CD4-positive, alpha-beta T cell treated with Interleukin-6 for 4 hours (primary cell): ENCODE measurements at regions not wholly inside any gene's neighbourhood (a gene's known extent, or its start where the extent isn't known, plus 50 kb on each side); places are given as distances from the start of the nearest gene placed in this dataset.

ENCODE experiments used
- DNase-seq: peaks from one replicate; pipeline ENCODE4 v3.0.0-alpha.2; 2020; ENCODE audit warnings: mixed read lengths

DNA sequence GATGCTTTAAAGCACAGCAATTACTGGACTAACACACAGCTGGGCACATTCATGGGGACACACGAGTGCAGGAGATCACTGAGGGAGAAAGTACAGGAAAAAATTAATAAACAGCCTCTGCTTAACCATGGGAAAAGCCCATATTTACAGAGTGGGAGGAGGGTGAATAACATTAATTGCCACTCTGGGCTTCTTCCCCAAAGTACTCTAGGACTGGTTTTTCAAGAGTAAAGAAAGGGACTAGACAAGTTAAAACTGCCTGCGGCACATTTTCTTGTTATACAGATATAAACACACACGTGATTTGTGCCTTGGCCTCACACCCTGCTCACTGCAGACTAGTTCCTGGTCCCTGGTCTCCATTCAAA lies 179.7 kb upstream of the TET2 start:
- DNase-seq: no peak

DNA sequence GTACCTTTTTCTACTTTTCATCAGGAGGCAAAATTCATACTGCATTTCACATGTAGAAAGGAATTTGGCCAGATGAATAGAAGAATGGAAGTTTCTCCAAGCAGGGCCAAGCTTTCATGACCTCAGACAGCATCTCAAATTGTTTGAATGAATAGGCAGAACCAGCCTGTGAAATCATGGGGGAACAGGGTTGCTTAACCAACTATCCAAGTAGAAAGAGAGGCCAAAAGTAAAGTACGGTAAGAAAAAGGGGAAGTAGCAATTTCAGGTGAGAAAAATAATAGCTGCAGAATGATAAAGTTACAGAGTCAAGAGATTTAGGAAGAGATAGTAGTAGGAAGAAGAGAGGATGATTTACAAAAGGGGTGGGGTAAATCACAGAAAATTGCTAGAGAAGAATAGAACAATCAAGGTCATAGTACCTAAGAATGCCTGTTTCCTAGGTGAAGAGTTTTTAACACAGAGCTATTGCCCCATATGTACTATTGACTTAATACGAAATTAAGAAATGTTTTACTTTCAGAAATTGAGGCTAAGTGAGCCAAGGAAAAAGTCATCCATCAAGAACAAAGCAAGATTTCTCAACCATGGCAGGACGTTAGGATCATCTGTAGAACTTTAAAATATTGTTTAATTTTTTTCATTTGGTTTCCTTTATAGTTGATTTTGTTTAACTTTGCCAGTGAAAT lies 177.1 kb upstream of the TET2 start:
- DNase-seq: no peak

DNA sequence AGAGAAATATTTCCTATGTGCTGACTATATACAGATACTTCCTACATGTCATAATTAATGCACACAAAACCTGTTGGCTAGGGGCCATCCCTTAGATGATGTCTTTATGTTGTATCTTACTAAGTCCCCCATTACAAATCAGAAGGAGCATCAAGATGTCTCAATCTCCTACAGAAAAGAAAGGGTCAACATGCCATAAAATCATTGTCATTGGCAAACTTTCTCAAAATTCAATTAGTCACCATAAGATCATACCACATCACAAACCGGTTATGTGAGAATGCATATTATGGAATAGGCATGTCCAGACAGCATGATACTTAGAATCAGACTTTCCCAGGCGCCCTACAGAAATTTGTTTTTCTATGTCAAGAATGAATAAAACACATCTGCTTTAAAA lies 175.2 kb upstream of the TET2 start:
- no peak for DNase-seq

DNA sequence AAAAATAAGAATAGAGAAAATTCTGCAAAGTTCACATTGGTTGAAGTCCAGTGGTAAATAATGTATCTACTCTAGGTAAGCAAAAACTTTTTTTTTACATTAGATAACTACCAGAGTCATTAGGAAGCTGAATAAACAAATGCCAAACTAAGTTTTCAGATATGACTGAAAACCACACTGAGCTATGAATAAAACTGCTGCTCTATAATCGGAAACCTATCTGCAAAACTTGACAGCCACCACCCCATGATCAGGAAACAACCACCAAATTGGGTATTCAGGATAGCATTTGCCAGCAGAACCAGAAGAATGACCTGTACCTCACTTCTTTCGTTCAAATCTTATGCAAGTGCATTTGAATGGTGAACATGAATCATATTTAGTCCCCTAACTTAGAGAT lies 173.0 kb upstream of the TET2 start:
- DNase-seq: no peak

DNA sequence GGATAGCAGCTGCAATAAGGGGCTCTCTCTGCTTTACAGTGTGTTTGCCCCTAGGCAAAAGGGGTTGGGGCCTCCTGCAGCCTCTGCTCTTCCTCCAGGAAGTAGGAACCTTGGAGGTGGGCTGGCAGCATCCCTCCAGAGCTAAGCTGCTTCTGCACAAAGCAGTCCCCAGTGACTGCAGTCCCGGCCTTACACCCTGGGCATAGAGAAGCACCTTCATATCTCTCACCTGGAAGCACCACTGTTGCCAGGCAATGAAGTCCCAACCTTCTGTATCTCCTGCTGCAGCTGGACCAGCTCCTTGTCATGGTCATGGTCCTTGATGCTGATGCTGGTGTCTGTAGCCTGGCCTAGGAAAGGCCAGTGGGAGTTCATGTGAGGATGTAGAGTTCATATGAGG lies 171.1 kb upstream of the TET2 start:
- DNase-seq: no peak

DNA sequence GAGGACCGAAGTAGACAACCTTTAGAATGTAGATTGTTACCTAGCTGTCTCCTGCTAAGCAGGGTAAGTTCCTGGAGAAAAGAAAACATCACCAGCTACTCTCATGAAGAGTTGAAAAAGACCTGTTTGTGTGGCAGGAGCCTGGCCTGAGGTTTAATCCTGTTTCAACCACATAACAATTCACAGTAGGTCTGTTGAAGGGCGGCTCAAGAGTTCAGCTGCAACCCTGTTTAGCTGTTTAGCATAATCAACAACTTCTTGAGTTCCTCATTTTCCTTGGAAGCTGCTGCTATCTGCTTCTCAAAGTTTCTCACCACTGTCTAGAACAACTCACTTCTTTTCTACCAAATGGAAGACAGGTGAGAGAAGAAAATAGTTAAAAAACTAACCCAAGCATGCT lies 170.4 kb upstream of the TET2 start:
- DNase-seq: no peak

DNA sequence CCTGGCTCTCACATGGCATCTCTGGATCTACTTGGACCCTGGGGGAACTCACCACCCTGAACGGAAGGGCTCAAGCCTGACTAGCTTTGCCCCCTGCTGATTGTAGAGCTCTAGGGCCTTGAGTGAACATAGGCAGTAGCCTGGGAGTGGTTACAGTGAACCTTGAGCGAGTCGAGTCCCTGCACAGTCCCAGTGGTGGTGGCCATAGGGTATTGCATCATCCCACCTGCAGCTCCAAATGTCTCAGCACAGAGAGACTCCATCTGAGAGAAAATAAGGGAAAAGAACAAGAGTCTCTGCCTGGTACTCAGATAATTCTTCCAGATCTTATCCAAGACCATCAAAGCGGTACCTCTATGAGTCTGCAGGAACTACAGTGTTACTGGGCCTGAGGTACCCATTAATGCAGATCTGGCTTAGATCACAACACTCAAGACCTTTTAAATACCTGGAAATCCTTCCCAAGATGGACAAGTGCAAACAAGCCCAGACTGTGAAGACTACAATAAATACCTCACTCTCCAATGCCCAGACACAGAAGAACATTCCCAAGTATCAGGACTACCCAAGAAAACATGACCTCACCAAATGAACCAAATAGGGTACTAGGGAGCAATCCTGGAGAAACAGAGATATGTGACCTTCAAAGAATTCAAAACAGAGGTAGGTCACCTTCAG lies 167.5 kb upstream of the TET2 start:
- no peak for DNase-seq

DNA sequence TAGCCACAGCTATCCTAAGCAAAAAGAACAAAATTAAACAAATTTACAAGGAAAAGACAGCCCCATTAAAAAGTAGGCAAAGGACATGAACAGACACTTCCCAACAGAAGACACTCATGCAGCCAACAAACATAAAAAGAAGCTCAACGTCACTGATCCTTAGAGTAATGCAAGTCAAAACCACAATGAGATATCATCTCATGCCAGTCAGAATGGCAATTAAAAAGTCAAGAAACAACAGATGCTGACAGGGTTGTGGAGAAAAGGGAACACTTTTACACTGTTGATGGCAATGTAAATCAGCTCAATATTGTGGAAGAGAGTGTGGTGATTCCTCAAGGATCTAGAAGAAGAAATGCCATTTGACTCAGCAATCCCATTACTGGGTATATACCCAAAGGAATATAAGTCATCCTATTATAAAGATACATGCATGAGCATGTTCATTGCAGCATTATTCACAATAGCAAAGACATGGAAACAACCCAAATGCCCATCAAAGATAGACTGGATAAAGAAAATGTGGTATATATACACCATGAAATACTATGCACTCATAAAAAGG lies 163.0 kb upstream of the TET2 start:
- no peak for DNase-seq

DNA sequence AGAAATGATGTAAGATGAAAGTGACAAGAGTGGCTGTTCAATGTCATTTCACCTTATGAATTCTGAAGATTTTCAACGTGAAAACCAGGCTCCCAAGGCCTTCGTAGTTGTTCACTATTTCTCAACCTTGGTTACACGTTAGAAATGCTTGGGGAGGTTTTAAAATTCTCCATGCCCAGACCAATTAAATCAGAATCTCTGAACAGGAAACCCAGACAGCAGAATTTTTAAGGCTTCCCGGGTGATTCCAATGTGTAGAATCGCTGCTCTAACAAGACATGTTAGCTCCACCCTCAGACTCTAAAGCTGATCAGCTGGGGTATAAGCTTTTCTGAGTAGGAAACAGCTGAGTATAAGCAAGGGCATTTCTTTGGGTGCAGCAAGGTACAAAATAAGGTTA lies 160.4 kb upstream of the TET2 start:
- no peak for DNase-seq

DNA sequence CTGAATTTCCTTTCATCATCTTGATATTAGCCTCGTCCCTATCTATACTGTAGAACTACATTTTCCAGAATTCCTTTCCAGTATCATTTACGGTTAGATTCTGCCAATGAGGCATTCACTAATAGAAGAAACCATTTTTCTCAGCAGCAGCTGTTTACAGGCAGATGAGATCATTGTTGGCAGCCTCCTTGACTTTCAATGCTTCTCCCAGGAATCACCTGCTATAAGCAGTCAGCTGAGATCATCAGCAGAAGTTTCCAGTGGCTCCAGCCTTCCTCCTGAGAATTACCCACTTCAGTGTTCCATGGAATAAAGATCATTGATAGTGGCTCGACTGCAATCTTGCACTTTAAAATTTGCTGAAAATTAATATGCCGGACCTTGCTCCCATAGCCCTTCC lies 157.3 kb upstream of the TET2 start:
- DNase-seq: no peak

DNA sequence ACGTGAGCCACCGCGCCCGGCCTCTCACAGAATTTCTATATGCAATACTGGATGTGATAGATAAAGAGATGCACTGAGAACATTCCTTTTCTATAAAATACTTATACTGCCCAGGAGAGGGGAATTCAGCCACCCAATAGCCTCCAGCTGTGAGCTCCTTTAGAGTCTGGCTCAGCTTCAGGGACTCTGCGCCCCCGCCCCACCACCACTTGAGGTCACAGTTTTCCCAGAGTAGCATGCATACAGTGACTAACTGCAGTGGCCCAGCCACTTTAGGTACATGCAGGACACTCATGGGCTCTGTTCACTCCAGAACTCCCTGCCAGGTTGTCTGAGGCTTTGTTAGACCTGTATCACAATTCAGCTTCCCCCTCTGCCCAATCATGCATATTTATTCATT lies 144.4 kb upstream of the TET2 start:
- no peak for DNase-seq

DNA sequence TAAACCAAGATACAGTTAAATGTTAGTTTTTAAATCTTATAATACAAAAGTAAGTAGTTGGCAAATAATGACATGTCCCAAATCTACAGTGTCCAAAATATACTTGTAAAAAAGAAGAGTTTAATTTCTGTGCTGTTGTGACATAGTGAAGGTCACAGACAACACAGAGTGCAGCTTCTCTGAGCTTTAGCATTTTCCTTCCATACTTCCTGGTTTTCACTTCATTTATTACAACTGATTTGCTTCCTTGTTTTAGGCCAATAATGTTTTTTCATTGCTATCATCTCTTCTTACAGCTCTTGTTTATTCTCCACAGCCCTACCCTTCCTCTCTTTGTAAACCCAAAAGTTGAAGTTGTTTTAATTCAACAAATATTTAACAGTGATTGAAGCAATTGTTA lies 132.4 kb upstream of the TET2 start:
- no peak for DNase-seq

DNA sequence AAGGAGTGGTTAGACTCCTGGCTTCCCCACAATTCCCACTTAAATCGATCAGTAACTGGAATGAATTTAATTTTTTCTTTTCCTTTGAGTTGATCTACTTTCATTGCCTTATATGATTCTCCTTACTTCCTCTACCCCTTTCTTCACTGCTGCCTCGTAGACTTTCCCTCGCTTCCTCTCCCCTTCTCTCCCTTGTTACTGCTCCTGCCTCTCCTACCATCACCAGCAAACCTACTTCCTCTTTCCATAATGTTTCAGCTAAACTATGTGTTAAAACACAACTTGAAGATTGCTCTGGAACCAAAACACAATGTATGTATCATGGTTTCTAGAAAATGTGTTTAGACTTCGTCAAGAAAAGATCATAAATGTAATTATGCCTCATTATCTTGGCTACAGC lies 132.0 kb upstream of the TET2 start:
- no peak for DNase-seq

DNA sequence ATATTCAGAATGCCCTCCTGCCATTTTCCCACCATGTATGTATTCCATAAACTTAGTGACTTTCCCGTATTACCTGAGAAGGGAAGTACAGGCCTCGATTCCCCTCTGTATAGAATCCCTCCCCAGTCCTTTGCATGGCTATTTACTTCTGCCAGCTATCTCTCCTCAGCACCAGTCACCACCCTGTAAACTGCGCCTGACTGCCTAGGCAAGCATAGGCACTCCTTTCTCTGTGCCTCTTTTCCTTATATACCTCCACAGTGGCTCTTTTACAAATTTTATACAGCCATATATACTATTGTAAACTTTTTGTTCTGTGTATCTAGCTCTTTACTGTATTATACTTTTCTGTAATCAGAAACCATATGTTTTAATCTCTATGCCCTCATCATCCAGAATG lies 130.9 kb upstream of the TET2 start:
- no peak for DNase-seq

DNA sequence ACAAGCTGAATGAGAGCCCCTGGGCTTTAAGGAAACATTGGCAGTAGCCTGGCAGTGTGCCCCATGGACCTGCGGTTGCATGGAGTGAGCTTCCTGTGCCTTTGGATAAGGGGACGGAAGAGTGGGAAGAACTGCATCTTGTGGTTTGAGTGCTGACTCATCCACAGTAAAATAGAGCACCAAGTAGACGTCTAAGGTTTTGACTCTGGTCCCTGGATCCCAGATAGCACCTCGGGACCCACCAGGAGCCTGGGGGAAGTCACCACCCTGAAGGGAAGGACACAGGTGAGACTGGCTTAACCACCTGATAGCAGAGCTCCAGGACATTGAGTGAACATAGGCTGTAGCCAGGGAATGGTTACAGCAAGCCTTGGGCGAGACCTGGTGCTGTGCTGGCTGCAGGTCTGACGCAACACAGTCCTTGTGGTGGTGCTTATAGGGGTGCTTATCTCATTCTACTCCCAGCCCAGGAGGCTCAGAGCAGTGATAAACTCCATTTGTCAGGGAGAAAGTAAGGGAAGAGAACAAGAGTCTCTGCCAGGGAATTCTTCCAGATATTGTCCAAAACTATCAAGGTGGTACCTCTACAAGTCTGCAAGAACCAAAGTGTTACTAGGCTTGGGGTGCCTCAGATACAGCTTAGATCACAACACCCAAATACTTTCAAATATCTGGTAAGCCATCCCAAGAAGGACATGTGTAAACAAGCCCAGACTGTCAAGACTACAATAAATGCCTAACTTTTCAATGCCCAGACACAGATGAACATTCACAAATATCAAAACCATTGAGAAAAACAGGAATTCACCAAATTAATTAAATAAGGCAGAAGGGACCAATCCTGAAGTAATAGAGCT lies 123.6 kb upstream of the TET2 start:
- DNase-seq: peak; percentile 1

DNA sequence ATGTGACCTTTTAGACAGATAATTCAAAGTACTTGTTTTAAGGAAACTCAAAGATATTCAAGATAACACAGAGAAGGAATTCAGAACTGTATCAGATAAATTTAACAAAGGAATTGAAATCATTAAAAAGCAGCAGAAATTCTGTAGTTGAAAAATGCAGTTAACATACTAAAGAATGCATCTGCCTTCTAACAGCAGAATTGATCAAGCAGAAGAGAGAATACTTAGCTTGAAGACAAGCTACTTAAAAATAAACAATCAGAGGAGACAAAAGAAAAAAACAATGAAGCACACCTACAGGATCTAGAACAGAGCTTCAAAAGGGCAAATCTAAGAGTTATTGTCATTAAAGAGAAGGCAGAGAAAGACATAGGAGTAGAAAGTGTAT lies 123.0 kb upstream of the TET2 start:
- no peak for DNase-seq

DNA sequence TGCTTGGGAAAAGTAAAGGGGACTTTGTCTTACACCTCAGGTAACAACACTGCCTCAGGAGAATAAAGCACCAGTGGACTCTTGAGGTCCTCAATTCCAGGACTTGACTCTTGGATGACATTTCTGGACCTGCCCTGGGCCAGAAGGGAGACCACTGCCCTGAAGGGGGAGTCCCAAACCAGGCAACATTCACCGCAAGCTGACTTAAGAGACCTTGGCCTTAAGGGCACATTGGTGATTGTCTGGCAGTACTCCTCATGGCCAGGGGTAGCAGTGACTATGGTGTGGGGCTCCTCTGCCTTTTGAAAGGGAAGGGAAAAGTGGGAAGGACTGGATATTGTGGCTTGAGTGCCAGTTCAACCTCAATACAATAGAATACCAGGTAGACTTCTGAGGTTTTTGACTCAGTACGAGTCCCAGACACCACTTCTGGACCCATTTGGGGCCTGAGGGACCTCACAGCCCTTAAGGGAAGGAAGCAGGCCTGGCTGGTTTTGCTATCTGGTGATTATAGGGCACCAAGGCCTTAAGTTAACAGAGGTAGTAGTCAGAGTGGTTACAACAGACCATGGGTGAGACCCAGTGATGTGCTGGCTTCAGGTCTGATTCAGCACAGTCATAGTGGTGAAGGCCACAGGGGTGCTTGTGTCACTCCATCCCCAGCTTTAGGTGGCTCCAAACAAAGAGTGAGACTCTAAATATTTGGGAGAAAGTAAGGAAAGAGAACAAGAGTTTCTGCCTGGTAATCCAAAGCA lies 121.2 kb upstream of the TET2 start:
- no peak for DNase-seq

DNA sequence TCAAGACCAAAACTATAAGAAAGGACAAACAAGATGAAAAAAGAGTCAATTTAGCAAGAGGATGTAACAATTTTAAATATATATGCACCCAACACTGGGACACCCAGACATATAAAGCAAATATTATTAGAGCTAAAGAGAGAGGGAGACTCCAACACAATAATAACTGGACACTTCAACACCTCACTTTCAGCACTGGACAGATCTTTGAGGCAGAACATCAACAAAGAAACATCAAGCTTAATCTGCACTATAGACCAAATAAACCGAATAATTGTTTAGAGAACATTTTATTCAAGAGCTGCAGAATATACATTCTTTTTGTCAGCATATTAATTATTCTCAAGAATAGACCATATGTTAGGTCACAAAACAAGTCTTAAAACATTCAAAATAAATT lies 109.7 kb upstream of the TET2 start:
- DNase-seq: no peak

DNA sequence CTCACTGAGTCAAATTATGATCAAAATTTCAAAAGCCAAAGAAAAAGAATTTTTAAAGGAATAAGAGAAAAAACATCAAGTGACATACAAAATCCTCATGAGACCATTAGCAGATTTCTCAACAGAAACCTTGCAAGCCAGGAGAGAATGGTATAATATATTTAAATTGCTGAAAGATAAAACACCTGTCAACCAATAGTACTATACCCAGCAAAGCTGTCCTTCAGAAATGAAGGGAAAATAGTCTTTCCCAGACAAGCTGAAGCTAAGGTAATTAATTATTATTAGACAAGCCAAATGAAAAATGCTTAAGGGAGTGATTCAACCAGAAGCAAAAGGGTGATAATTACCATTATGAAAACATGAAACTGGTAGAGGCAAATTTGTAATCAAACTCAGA lies 104.2 kb upstream of the TET2 start:
- no peak for DNase-seq

DNA sequence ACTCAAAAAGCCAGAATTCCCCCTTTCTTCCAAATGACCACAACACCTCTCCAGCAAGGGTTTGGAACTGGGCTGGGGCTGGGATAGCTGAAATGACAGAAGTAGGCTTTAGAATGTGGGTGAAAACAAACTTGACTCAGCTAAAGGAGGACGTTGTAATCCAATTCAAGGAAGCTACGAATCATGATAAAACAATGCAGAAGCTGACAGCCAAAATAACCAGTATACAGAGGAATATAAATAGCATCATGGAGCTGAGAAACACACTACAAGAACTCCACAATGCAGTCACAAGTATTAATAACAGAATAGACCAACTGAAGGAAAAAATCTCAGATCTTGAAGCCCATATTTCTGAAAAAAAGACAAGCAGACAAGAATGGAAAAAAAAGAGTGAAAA lies 95.8 kb upstream of the TET2 start:
- DNase-seq: no peak

DNA sequence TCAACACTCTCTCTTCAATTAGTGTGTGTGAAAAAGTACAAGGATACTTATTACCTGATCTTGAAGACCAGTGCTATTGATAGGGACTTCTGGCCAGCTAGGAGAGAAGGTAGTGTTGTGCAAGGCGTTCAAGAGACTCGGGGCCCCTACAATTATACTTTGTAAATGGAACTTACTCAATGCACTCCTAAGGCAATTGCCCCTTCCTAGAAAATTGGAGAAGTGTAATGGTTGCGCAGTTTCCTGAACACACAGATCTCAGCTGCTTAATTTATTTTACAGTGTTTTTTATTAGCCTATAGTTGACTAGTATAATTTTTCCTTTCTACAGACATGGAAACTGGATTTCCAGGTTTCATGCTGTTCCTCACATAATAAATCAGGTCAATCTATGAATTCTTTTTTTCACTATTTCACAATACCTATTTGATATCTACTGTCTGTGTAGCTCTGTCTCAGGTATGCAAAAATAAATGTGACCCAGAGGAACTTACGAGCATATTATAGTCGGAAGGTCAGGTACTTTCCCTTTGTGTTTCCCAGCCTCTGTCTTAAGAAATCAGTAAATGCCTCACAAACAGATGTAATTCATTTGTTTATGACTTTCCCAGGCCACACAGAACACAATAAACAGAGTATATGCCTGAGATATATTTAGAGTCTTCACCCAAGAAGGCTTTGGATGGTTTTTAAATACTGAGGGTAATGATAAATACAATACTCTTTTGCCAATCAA lies 89.1 kb upstream of the TET2 start:
- DNase-seq: no peak

DNA sequence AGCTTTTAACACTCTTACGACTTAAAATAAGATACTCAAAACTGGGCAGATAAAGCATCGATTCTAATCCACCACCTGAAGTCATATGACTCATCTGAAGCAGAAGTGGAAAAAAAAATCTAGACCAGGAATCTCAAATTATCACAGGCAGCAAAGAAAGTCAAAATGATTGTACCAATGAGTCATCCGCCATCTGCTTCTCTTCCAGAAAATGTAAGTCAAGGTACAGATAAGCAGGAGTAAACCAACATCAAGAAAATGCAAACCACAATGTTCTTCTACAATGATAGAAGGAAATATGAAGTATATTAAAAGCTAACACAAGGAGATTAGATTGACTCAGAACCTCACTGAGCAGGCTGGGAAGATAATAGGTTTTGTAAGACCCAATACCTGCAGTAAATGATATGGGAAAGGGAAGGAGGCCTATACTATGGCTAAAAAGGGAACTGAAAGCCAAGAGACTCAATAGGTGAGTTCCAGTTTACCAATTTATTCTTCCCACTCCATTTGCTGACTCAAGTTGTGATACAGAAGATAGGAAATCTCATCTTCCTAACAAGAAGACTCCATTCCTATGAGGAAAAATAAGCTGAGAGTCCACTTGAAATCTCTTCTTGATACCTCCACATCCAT lies 88.4 kb upstream of the TET2 start:
- DNase-seq: no peak
